Neural cell (in vitro differentiated cells): ENCODE measurements at regions not wholly inside any gene's neighbourhood (a gene's known extent, or its start where the extent isn't known, plus 50 kb on each side); places are given as distances from the start of the nearest gene placed in this dataset.

Source experiments
- H2AFZ ChIP-seq: fragments of 200-600, 300-800 bp; sonication (generic), shearing (Covaris generic); 2 replicates; pipeline ENCODE4 v1.6.0; 2014; ENCODE audit warnings: low read depth, mild to moderate bottlenecking, antibody characterized with exemption, low read length, moderate library complexity
- H3F3A ChIP-seq: fragments of 200-600 bp; shearing (Covaris generic); 2 replicates; pipeline ENCODE4 v1.6.1; 2016; ENCODE audit warnings: mild to moderate bottlenecking, moderate library complexity, mixed read lengths, antibody characterized with exemption, low read length; ENCODE audit not compliant: insufficient read depth, poor library complexity, severe bottlenecking
- H3K27ac ChIP-seq: fragments of 200-600, 300-800 bp; sonication (generic), shearing (Covaris generic); 2 replicates; pipeline ENCODE4 v1.5.1; 2014; ENCODE audit warnings: mild to moderate bottlenecking, low read length, moderate library complexity
- H3K27me3 ChIP-seq: fragments of 300-800, 200-600 bp; sonication (generic), shearing (Covaris generic); 2 replicates; pipeline ENCODE4 v1.6.0; 2014; ENCODE audit warnings: mild to moderate bottlenecking, low read depth, low read length, moderate library complexity; ENCODE audit not compliant: insufficient read depth
- H3K36me3 ChIP-seq: fragments of 300-800, 200-600 bp; sonication (generic), shearing (Covaris generic); 2 replicates; pipeline ENCODE4 v1.5.1; 2014; ENCODE audit warnings: mild to moderate bottlenecking, antibody characterized with exemption, low read length, moderate library complexity; ENCODE audit not compliant: insufficient read depth
- H3K4me2 ChIP-seq: fragments of 300-800, 200-600 bp; sonication (generic), shearing (Covaris generic); 2 replicates; pipeline ENCODE4 v1.6.0; 2014; ENCODE audit warnings: mild to moderate bottlenecking, low read length
- H3K4me3 ChIP-seq: fragments of 300-800, 200-600 bp; sonication (generic), shearing (Covaris generic); 2 replicates; pipeline ENCODE4 v1.5.1; 2014; ENCODE audit warnings: mild to moderate bottlenecking, low read length, moderate library complexity
- H3K79me2 ChIP-seq: fragments of 200-600 bp; shearing (Covaris generic); replicated peaks from 2 replicates; pipeline ENCODE4 v1.6.0; 2014; ENCODE audit warnings: mild to moderate bottlenecking, low read length, moderate library complexity; ENCODE audit not compliant: insufficient read depth
- H3K9ac ChIP-seq: fragments of 300-800, 200-600 bp; sonication (generic), shearing (Covaris generic); 2 replicates; pipeline ENCODE4 v1.6.1; 2016; ENCODE audit warnings: mild to moderate bottlenecking, low read length, mixed read lengths
- H3K9me2 ChIP-seq: fragments of 200-600 bp; shearing (Covaris generic); 2 replicates; pipeline ENCODE4 v1.6.1; 2016; ENCODE audit warnings: mild to moderate bottlenecking, low read length, mixed read lengths; ENCODE audit not compliant: insufficient read depth
- H3K9me3 ChIP-seq: fragments of 200-600, 300-800 bp; sonication (generic), shearing (Covaris generic); 2 replicates; pipeline ENCODE4 v1.6.1; 2016; ENCODE audit warnings: mild to moderate bottlenecking, mixed run types, low read length, moderate library complexity, mixed read lengths
- H4K20me1 ChIP-seq: fragments of 200-600 bp; shearing (Covaris generic); 2 replicates; pipeline ENCODE4 v1.6.1; 2016; ENCODE audit warnings: mild to moderate bottlenecking, mixed run types; ENCODE audit not compliant: insufficient read depth
- CTCF ChIP-seq: fragments of 450-650 bp; IDR thresholded peaks from 2 replicates; pipeline ENCODE4 v1.5.1; 2014; ENCODE audit warnings: antibody characterized with exemption, mild to moderate bottlenecking, moderate library complexity; ENCODE audit not compliant: poor library complexity, severe bottlenecking
- EP300 ChIP-seq: fragments of 450-650 bp; conservative IDR thresholded peaks from 2 replicates; pipeline ENCODE4 v1.6.1; 2014; ENCODE audit warnings: antibody characterized with exemption, mild to moderate bottlenecking, moderate library complexity; ENCODE audit not compliant: poor library complexity, severe bottlenecking
- EZH2 ChIP-seq: fragments of 200-600, 300-800 bp; shearing (Covaris generic), sonication (generic); IDR thresholded peaks from 2 replicates; pipeline ENCODE4 v1.6.1; 2014; ENCODE audit warnings: antibody characterized with exemption, low read length, borderline replicate concordance, mild to moderate bottlenecking; ENCODE audit not compliant: insufficient read depth, poor library complexity, severe bottlenecking
- MXI1 ChIP-seq: fragments of 450-650 bp; conservative IDR thresholded peaks from 2 replicates; pipeline ENCODE4 v1.6.1; 2014; ENCODE audit warnings: antibody characterized with exemption, mild to moderate bottlenecking; ENCODE audit not compliant: poor library complexity, severe bottlenecking
- POLR2AphosphoS5 ChIP-seq: IDR thresholded peaks from 2 replicates; pipeline ENCODE4 v1.6.1; 2012
- RAD21 ChIP-seq: fragments of 450-650 bp; conservative IDR thresholded peaks from 2 replicates; pipeline ENCODE4 v1.6.1; 2014; ENCODE audit warnings: antibody characterized with exemption, mild to moderate bottlenecking, moderate library complexity
- REST ChIP-seq: IDR thresholded peaks from 2 replicates; pipeline ENCODE4 v1.6.1; 2012; ENCODE audit warnings: borderline replicate concordance
- SMC3 ChIP-seq: fragments of 450-650 bp; conservative IDR thresholded peaks from 2 replicates; pipeline ENCODE4 v1.6.1; 2014; ENCODE audit warnings: antibody characterized with exemption, mild to moderate bottlenecking, moderate library complexity; ENCODE audit not compliant: poor library complexity
- TAF1 ChIP-seq: IDR thresholded peaks from 2 replicates; pipeline ENCODE4 v1.6.1; 2012; ENCODE audit warnings: low read depth

GRCh38 chr12:92324849-92325500 lies 179.3 kb upstream of the BTG1 start:
- no peak overlapping the region for H3K4me2 ChIP-seq
- H3F3A ChIP-seq = no peaks in the 10 kb centered on the region
- no peak overlapping the region for H2AFZ ChIP-seq
- H4K20me1 ChIP-seq = no peaks in the 10 kb centered on the region
- H3K4me3 ChIP-seq = no peak overlapping the region
- TF ChIP-seq REST = no peak
- no peak for TF ChIP-seq CTCF
- TF ChIP-seq TAF1 = no peak
- TF ChIP-seq SMC3 = no peak
- no peak for TF ChIP-seq POLR2AphosphoS5
- no peak for TF ChIP-seq MXI1
- no peak for TF ChIP-seq EP300
- TF ChIP-seq RAD21 = no peak
- no peak for TF ChIP-seq EZH2
- H3K9me2 ChIP-seq = no peaks in the 10 kb centered on the region
- no peaks in the 10 kb centered on the region for H3K79me2 ChIP-seq
- H3K36me3 ChIP-seq = no peaks in the 10 kb centered on the region
- H3K9ac ChIP-seq = no peak overlapping the region
- H3K9me3 ChIP-seq = no peaks in the 10 kb centered on the region
- no peaks in the 10 kb centered on the region for H3K27me3 ChIP-seq
- H3K27ac ChIP-seq = no peak overlapping the region

DNA sequence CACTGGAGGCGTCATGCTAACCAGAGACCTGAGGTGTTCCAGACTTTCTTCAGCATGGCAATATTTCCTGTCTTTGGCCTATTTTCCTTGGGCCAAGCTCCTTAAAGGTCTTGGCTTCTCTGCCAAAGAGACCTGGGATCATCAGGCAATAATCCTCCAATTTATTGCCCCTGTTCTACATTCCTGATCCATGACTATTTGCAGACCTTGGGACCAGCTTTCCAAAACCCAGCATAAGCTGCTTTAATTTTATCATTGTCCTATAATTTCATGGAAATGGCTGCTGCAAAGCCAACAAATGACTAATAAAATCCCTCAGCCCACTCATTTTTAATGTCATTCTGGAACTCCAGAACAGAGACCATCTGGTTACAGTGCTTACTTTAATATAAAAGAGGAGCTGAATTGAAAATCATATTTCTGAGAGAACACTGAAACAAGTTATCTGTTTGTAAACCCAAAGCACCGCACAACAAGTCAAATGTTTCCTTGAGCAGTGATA lies 166.9 kb upstream of the BTG1 start:
- Histone ChIP-seq H3F3A (no peaks in the 10 kb centered on the region), H3K36me3 (no peaks in the 10 kb centered on the region), H3K27me3 (no peaks in the 10 kb centered on the region), H4K20me1 (no peaks in the 10 kb centered on the region), H3K9me3 (no peaks in the 10 kb centered on the region), H3K4me3 (no peak overlapping the region), H3K4me2 (no peak overlapping the region), H3K9me2 (no peaks in the 10 kb centered on the region), H3K79me2 (no peaks in the 10 kb centered on the region), H3K9ac (no peak overlapping the region), H2AFZ (no peak overlapping the region), H3K27ac (no peak overlapping the region)
- TF ChIP-seq MXI1 (no peak), POLR2AphosphoS5 (no peak), EZH2 (no peak), EP300 (no peak), REST (no peak)
